NCI-H345 (cell line): ENCODE measurements at regions not wholly inside any gene's neighbourhood (a gene's known extent, or its start where the extent isn't known, plus 50 kb on each side); places are given as distances from the start of the nearest gene placed in this dataset.

Experiments used
- DNase-seq: peaks from one replicate; lab custom pipeline; 2025; lab: John Stamatoyannopoulos, UW

DNA sequence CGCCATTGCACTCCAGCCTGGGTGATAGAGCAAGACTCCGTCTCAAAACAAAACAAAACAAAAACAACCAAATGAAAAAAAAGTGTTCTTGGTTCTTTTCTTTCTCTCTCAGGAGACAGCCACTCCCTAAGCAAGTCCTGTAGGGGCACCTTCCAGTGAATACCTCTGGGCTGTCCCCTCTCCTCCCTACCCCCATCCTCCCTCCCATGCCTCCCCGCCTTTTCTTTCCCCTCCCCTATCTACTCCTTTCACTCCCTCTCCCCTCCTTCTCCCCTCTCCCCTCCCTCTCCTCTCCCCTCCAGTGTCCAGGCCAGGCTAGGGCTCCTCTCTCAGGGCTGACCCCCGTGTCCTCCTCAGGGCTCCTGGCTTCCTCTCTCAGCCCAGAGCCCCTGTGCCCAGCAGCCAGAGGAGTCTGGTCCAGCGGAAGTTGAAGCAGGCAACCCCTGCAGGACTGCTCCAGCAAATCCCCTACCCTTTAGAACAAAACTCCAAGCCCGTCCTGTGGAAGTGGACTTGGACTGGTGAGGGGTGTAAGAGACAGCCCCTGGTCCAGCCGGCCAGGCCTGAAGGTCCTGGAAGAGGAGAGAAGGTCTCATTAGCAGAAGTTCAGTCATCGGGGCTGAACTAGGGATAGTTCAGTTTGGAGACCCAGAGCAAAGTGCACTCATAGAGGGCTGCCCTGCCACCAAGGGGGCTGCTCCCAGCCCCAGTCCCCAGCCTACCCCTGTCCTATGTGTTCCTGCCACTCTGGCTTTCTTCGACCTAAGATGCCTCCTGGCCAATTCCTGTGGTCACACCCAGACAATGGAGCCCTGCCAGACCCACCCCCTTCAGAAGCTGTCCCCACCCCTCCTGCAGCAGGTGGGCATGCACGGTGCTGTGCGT lies 79.8 kb upstream of the IQSEC1 start:
- no peak for DNase-seq

GRCh38 chr3:13150624-13151023 lies 77.4 kb upstream of the IQSEC1 start:
- no peak for DNase-seq

- DNase-seq = no peak
Observed at GRCh38 chr3:13149330-13150108, 76.3 kb upstream of the IQSEC1 start.

GRCh38 chr3:13148561-13149329 lies 75.5 kb upstream of the IQSEC1 start:
- DNase-seq = no peak

DNA sequence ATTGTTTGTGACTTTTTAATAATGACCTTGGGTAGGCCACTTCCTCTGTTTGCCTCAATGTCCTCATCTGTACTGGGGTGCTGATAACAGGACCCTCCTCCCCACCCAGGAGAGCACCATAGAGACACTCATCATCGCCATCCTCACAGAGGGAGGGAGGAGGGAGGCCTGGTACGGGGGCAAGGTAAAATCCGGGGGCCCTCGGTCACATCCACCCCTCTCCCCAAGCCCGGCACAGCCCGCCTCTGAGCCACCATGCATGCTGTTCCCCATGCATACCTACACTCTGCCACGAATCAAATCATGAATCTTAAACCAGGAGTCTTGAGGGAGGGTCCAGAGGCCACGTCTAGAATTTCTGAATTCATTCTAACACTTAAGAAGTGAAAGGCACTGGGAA lies 74.9 kb upstream of the IQSEC1 start:
- no peak for DNase-seq

DNA sequence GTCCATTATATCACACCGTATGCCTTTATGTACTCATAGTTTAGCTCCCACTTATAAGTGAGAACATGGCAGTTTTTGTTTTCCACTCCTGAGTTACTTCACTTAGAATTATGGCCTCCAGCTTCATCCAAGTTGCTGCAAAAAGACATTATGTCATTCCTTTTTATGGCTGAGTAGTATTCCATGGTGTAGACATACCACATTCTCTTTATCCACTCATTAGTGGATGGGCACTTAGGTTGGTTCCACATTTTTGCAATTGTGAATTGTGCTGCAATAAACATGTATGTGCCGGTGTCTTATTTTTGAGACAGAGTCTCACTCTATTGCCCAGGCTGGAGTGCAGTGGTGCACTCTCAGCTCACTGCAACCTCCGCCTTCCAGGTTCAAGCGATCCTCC lies 74.1 kb upstream of the IQSEC1 start:
- no peak for DNase-seq

DNA sequence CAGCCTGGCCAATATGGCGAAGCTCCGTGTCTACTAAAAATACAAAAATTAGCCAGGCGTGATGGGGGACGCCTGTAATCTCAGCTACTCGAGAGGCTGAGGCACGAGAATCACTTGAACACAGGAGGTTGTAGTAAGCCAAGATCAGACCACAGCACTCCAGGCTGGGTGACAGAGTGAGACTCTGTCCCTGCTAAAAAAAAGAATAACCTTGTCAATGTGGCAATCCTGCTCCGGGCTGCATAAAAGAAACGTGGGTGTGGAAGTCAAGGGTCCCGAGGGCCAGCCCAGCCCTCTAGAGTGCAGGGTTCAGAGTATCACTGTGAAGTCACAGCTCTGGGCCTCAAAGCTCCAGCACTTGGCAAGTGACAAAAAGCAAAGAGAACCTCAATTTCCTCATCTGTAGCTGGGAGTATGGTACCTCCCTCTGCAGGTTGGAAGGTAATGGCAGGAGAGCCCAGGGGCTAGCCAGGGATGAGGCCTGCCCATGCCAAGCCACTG lies 73.5 kb upstream of the IQSEC1 start:
- no peak for DNase-seq

- no peak for DNase-seq
Observed at GRCh38 chr3:13145826-13146642, 72.8 kb upstream of the IQSEC1 start.

GRCh38 chr3:13145131-13145825 lies 72.0 kb upstream of the IQSEC1 start:
- DNase-seq = no peak

- no peak for DNase-seq
Observed at GRCh38 chr3:13144163-13145023, 71.2 kb upstream of the IQSEC1 start.

- no peak for DNase-seq
Observed at GRCh38 chr3:13143381-13144004, 70.3 kb upstream of the IQSEC1 start.

DNA sequence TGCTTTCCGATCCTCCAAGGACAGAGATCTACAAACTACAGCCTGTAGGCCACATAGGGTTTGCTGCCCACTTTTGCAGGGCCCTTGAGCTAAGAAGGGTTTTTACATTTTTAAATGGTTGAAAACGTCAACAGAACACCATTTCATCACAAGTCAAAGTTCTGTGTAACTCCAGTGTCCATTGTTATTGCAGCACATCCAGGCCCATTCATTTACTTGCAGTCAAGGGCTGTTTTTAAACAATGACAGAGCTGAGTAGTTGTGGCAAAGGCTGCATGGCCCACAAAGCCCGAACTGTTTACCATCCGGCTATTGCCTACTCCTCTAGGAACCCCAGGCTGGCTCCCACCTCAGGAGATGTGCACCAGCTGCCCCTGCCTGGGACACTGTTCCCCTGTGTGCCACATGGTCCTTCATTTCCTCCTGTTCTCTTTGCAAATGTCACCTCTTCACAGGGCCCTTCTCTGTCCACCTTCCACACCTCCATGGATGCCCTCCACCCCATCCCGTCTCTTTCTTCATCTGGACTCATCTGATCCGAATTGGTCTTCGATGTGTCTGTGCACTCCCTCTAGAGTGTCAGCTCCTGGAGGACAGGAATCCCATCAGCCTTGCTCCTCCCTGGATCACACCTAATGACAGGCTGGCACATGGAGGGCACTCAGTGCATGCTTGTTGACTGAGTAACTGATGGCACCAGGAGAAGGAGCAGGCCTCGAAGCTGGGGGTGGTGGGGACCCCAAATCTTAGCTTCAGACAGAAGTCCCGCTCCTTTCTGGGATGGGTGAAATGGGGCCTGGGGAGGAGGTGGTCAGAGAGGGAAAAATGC lies 69.5 kb upstream of the IQSEC1 start:
- DNase-seq = no peak

GRCh38 chr3:13141991-13142412 lies 68.8 kb upstream of the IQSEC1 start:
- no peak for DNase-seq

GRCh38 chr3:13141183-13141582 lies 68.0 kb upstream of the IQSEC1 start:
- no peak for DNase-seq

- DNase-seq = no peak
Observed at GRCh38 chr3:13140596-13140995, 67.4 kb upstream of the IQSEC1 start.

DNA sequence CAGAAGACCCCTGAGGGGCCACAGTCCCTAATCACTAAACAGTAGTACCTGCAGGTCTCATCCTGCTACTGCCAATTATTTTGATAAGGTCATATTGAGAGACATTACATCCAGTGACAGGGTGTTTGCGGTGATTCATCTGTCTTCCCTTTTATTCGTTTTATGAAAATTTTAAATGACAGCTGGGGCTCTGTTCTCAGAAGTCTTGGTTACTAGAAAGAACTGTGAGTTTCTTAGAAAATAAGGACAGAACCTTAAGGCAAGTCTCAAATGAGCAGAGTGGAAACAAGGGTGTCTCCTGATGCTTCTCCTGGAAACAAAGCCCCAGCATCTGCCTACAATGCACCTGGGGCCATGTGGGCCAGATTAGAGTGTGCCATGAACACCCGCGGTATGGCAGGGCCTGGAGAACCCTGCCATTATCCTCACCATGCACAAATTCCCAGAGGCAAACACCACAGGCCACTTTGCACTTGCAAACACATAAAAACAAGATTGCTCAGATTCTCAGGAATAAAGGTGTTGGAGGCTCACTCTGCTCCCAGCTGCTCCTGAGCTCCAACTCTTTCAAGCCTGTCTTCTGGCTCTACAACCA lies 66.3 kb upstream of the IQSEC1 start:
- DNase-seq = no peak

DNA sequence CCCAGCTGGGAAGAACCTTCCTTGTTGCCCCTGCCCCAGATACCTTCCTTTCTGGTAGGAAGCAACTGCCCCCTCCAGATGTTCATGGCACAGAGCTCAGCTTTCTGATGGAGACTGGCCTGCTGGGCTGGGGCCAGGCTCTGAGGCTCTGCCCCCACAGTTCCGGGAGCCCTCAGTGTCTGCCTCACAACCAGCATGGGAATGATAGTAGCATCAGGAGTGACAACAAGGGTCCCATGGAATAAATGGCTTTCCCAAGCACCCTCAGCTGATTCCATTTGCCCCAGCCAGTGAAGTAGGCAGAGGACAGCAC lies 65.6 kb upstream of the IQSEC1 start:
- DNase-seq = no peak
